Lower leg skin (tissue), 4 donors: ENCODE measurements at regions not wholly inside any gene's neighbourhood (a gene's known extent, or its start where the extent isn't known, plus 50 kb on each side); places are given as distances from the start of the nearest gene placed in this dataset.

Experiments
- DNase-seq, 2 donors: peaks; one replicate each; pipeline ENCODE4 v3.0.0-alpha.2; 2019; ENCODE audit warnings: low spot score in 2 of 2
- H3K4me3 ChIP-seq: fragments of 200-600 bp; sonication (generic); 2 replicates; pipeline ENCODE4 v1.5.1; 2017; ENCODE audit warnings: mild to moderate bottlenecking, low read depth; ENCODE audit not compliant: poor library complexity, severe bottlenecking
- CTCF ChIP-seq, 3 donors: fragments of 450-650 bp; IDR thresholded peaks; one replicate each; pipeline ENCODE4 v1.5.1; 2016; ENCODE audit warnings: antibody characterized with exemption in 3 of 3, mild to moderate bottlenecking in 3 of 3, moderate library complexity in 2 of 3
- POLR2A ChIP-seq, 2 donors: fragments of 450-650 bp; IDR thresholded peaks; one replicate each; pipeline ENCODE4 v1.6.1; 2016 to 2017; ENCODE audit warnings: antibody characterized with exemption in 2 of 2, mild to moderate bottlenecking in 1 of 2, moderate library complexity in 1 of 2
- WGBS, 2 donors: methylation state at CpG; one replicate each; pipeline ENCODE4 v1.1.5; 2018; 5-methylcytosine and 5-hydroxymethylcytosine counted together
- intact Hi-C: fragments of 100-400 bp; cut with DNase I; formaldehyde crosslinking; loops from one replicate; pipeline ENCODE4 v1.15.0; 2023; ENCODE audit warnings: low total_unique reads

- 53% methylated on average over 10 of the region's 10 CpGs for WGBS, 2 donors
- DNase-seq, result no peak
- intact Hi-C loops, result no loop called here
- TF ChIP-seq CTCF (IDR thresholded peaks at IDR 0.05) (no peak), POLR2A (IDR thresholded peaks at IDR 0.05) (no peak)
- H3K4me3 ChIP-seq, result no peak overlapping the region
Observed at GRCh38 chr12:19779395-19780056, 340.2 kb downstream of the AEBP2 start.

GRCh38 chr12:19780460-19780859 is 341.2 kb downstream of the AEBP2 start:
- no peak for DNase-seq
- WGBS, 2 donors, result 80 to 90% methylated on average over 6 of the region's 6 CpGs
- intact Hi-C loops, result no loop called here
- no peak overlapping the region for H3K4me3 ChIP-seq
- TF ChIP-seq CTCF (IDR thresholded peaks at IDR 0.05) (no peak), POLR2A (IDR thresholded peaks at IDR 0.05) (no peak)

GRCh38 chr12:19783547-19784444 is 344.5 kb downstream of the AEBP2 start:
- H3K4me3 ChIP-seq, result no peak overlapping the region
- no peak for DNase-seq
- TF ChIP-seq POLR2A (IDR thresholded peaks at IDR 0.05), result no peak
- TF ChIP-seq CTCF (IDR thresholded peaks at IDR 0.05), result no peak
- intact Hi-C loops, result no loop called here
- WGBS, 2 donors, result 79 to 83% methylated on average over 28 to 29 of the region's 29 CpGs

- DNase-seq, result no peak
- TF ChIP-seq CTCF (IDR thresholded peaks at IDR 0.05) (no peak), POLR2A (IDR thresholded peaks at IDR 0.05) (no peak)
- intact Hi-C loops, result no loop called here
- no peak overlapping the region for H3K4me3 ChIP-seq
Observed at GRCh38 chr12:19792028-19792427, 352.7 kb downstream of the AEBP2 start.

GRCh38 chr12:19794116-19794515 is 354.8 kb downstream of the AEBP2 start:
- H3K4me3 ChIP-seq, result no peak overlapping the region
- DNase-seq, result no peak
- WGBS, 2 donors, result 60 to 70% methylated on average over 1 of the region's 1 CpG
- intact Hi-C loops, result no loop called here
- TF ChIP-seq POLR2A (IDR thresholded peaks at IDR 0.05) (no peak), CTCF (IDR thresholded peaks at IDR 0.05) (no peak)
